Stomach (tissue), 4 donors: ENCODE measurements at regions not wholly inside any gene's neighbourhood (a gene's known extent, or its start where the extent isn't known, plus 50 kb on each side); places are given as distances from the start of the nearest gene placed in this dataset.

Experiments
- CTCF ChIP-seq, 7 experiments: fragments of 450-650 bp in 4 of 7; fragments of 200-600 bp in 3 of 7; sonication (generic) in 3 of 7; IDR thresholded peaks; one replicate each; pipeline ENCODE4 v1.5.1; 2016 to 2019; ENCODE audit warnings: antibody characterized with exemption in 7 of 7, control low read depth in 2 of 7, mild to moderate bottlenecking in 1 of 7
- EP300 ChIP-seq: sonication (generic); formaldehyde crosslinking; IDR thresholded peaks from one replicate; pipeline ENCODE4 v1.6.1; 2017; ENCODE audit warnings: antibody characterized with exemption
- POLR2A ChIP-seq, 4 donors: fragments of 450-650 bp; IDR thresholded peaks; one replicate each; pipeline ENCODE4 v1.6.1; 2016; ENCODE audit warnings: antibody characterized with exemption in 4 of 4, control low read depth in 2 of 4, mild to moderate bottlenecking in 1 of 4, moderate library complexity in 1 of 4
- POLR2AphosphoS5 ChIP-seq, 3 donors: sonication (generic); formaldehyde crosslinking; IDR thresholded peaks; one replicate each; pipeline ENCODE4 v1.6.1; 2016; ENCODE audit warnings: antibody characterized with exemption in 3 of 3

DNA sequence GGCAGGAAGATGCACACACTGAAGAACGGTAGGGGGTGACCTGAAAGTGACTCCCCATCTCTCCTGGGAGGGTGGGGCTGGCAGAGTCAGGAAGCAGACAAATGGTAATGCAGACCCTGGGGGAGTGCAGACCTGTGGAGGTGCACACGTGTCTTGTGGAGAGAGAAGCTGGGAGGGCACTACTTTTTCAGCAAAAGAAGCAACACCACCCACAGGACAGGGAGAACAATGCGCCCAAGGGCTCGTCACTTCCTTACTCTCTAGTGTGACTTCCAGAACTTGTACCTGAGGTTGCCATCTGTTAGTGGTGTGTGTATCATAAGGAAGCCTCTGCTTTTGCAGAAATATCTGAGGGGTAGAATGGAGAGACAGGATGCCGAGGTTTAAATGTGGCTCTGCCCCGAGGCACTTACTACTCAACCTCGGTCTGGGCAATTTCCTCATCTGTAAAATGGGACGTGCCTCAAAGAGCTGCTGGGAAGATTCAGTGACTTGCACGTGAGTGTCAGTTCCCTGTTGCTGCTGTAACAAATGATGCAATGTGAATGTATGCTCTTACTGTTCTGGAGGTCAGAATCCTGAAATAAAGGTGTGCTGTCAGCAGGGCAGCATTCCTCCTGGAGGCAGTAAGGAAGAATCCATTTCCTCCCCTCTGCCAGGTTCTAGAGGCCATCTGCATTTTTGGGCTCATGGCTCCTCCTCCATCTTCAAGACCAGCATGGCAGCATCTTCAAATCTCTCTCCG lies 323.4 kb downstream of the SHANK2 start:
- TF ChIP-seq CTCF (IDR thresholded peaks at IDR 0.05) (no peak), POLR2AphosphoS5 (IDR thresholded peaks at IDR 0.05) (no peak), EP300 (no peak), POLR2A (IDR thresholded peaks at IDR 0.05) (no peak)
